ENCODE measurements at regions not wholly inside any gene's neighbourhood (a gene's known extent, or its start where the extent isn't known, plus 50 kb on each side); places are given as distances from the start of the nearest gene placed in this dataset.
"Not testable (repeated sequence)": the region's sequence is repeated elsewhere in the genome, so short reads cannot be mapped to it uniquely, and the experiment has no call there.

DNA sequence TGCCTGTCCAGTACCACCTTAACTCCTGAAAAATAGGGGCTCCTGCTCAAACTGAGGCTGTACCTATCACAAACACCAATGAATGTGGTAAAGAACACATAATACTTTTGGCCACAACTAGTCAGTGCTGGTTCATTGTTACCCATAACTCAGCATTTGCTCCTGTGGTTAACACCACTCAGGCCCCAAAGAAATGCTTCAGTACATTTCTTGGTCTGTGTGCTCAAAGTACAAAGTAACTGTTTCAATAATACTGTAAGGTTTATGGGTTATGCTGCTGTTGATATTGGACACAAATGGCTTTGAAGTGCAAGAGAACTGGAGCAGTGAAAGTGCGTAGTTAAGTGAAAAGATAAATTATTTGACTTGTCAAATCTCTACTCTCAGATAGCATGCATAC, 95.0 kb upstream of the TACR1 start:
- intact Hi-C loops (cut with micrococcal nuclease), result no loop called here
- Histone ChIP-seq H3K9me3 (ENCODE audit: control insufficient read depth in 2 of 3, low read length in 3 of 3) (no peaks in the 10 kb centered on the region), H3K4me1 (ENCODE audit: control insufficient read depth in 2 of 2, insufficient read depth in 2 of 2, low read length in 2 of 2) (no peaks in the 10 kb centered on the region), H3K4me3 (ENCODE audit: low read length) (no peak overlapping the region), H3K27ac (ENCODE audit: low read depth, low read length) (no peak overlapping the region), H3K36me3 (ENCODE audit: control insufficient read depth in 2 of 3, insufficient read depth in 3 of 3, low read length in 3 of 3) (no peaks in the 10 kb centered on the region), H3K27me3 (ENCODE audit: control insufficient read depth in 2 of 2, insufficient read depth in 2 of 2, low read length in 2 of 2) (no peaks in the 10 kb centered on the region)
- POLR2A ChIA-PET, result no interaction called here
- Mint-ChIP-seq H3K9me3 (peaks cover 0 to 12% (median 0%) of the 10 kb centered on the region in 11 donors), H3K27ac (no peak overlapping the region), H3K4me3 (no peak overlapping the region), H3K27me3 (peaks cover 0 to 7% (median 0%) of the 10 kb centered on the region in 5 donors), H3K36me3 (peaks cover 0 to 52% (median 41%) of the 10 kb centered on the region in 5 donors), H3K4me1 (peaks cover 0 to 4% (median 0%) of the 10 kb centered on the region in 7 donors)
- CTCF ChIA-PET, result no interaction called here
- DNase-seq (no peak), ATAC-seq (no peak)

GRCh38 chr2:75292826-75293225, 93.5 kb upstream of the TACR1 start:
- peaks cover 0 to 4% (median 0%) of the 10 kb centered on the region in 7 donors for H3K4me1 Mint-ChIP-seq
- intact Hi-C loops (cut with micrococcal nuclease), result no loop called here
- peaks cover 0 to 5% (median 0%) of the 10 kb centered on the region in 11 donors for H3K9me3 Mint-ChIP-seq
- H3K4me1 ChIP-seq (ENCODE audit: control insufficient read depth in 2 of 2, insufficient read depth in 2 of 2, low read length in 2 of 2), result no peaks in the 10 kb centered on the region
- ChIA-PET POLR2A (no interaction called here), CTCF (no interaction called here)
- ATAC-seq (no peak), DNase-seq (no peak)
- H3K36me3 ChIP-seq (ENCODE audit: control insufficient read depth in 2 of 3, insufficient read depth in 3 of 3, low read length in 3 of 3), result no peaks in the 10 kb centered on the region
- H3K27me3 ChIP-seq (ENCODE audit: control insufficient read depth in 2 of 2, insufficient read depth in 2 of 2, low read length in 2 of 2), result no peaks in the 10 kb centered on the region
- H3K27ac ChIP-seq (ENCODE audit: low read depth, low read length), result no peak overlapping the region
- H3K4me3 ChIP-seq (ENCODE audit: low read length), result no peak overlapping the region
- no peaks in the 10 kb centered on the region for H3K9me3 ChIP-seq (ENCODE audit: control insufficient read depth in 2 of 3, low read length in 3 of 3)
- peaks cover 0 to 3% (median 0%) of the 10 kb centered on the region in 5 donors for H3K27me3 Mint-ChIP-seq
- H3K36me3 Mint-ChIP-seq, result peaks cover 0 to 51% (median 40%) of the 10 kb centered on the region in 5 donors
- no peak overlapping the region for H3K4me3 Mint-ChIP-seq
- no peak overlapping the region for H3K27ac Mint-ChIP-seq

GRCh38 chr2:75290600-75291150, 91.4 kb upstream of the TACR1 start:
- DNase-seq (no peak), ATAC-seq (no peak)
- CTCF ChIA-PET, result no interaction called here
- POLR2A ChIA-PET, result no interaction called here
- Mint-ChIP-seq H3K9me3 (peaks cover 0 to 7% (median 2%) of the 10 kb centered on the region in 11 donors), H3K36me3 (peaks cover 0 to 52% (median 40%) of the 10 kb centered on the region in 5 donors), H3K4me3 (no peak overlapping the region), H3K4me1 (peaks cover 0 to 4% (median 1%) of the 10 kb centered on the region in 7 donors), H3K27me3 (peaks cover 0 to 7% (median 0%) of the 10 kb centered on the region in 5 donors), H3K27ac (no peak overlapping the region)
- no peak overlapping the region for H3K4me3 ChIP-seq (ENCODE audit: low read length)
- H3K9me3 ChIP-seq (ENCODE audit: control insufficient read depth in 2 of 3, low read length in 3 of 3), result no peaks in the 10 kb centered on the region
- no peaks in the 10 kb centered on the region for H3K36me3 ChIP-seq (ENCODE audit: control insufficient read depth in 2 of 3, insufficient read depth in 3 of 3, low read length in 3 of 3)
- H3K27me3 ChIP-seq (ENCODE audit: control insufficient read depth in 2 of 2, insufficient read depth in 2 of 2, low read length in 2 of 2), result no peaks in the 10 kb centered on the region
- H3K27ac ChIP-seq (ENCODE audit: low read depth, low read length), result no peak overlapping the region
- intact Hi-C loops (cut with micrococcal nuclease), result no loop called here
- H3K4me1 ChIP-seq (ENCODE audit: control insufficient read depth in 2 of 2, insufficient read depth in 2 of 2, low read length in 2 of 2), result no peaks in the 10 kb centered on the region

GRCh38 chr2:75289771-75290170, 90.5 kb upstream of the TACR1 start:
- intact Hi-C loops (cut with micrococcal nuclease), result no loop called here
- Mint-ChIP-seq H3K27me3 (peaks cover 0 to 7% (median 0%) of the 10 kb centered on the region in 5 donors), H3K4me3 (no peak overlapping the region), H3K9me3 (peaks cover 0 to 7% (median 2%) of the 10 kb centered on the region in 11 donors), H3K27ac (no peak overlapping the region), H3K4me1 (peaks cover 0 to 4% (median 1%) of the 10 kb centered on the region in 7 donors), H3K36me3 (peaks cover 0 to 59% (median 49%) of the 10 kb centered on the region in 5 donors)
- ChIA-PET CTCF (no interaction called here), POLR2A (no interaction called here)
- Histone ChIP-seq H3K4me3 (ENCODE audit: low read length) (no peak overlapping the region), H3K27me3 (ENCODE audit: control insufficient read depth in 2 of 2, insufficient read depth in 2 of 2, low read length in 2 of 2) (no peaks in the 10 kb centered on the region), H3K36me3 (ENCODE audit: control insufficient read depth in 2 of 3, insufficient read depth in 3 of 3, low read length in 3 of 3) (no peaks in the 10 kb centered on the region), H3K4me1 (ENCODE audit: control insufficient read depth in 2 of 2, insufficient read depth in 2 of 2, low read length in 2 of 2) (no peaks in the 10 kb centered on the region), H3K9me3 (ENCODE audit: control insufficient read depth in 2 of 3, low read length in 3 of 3) (no peaks in the 10 kb centered on the region), H3K27ac (ENCODE audit: low read depth, low read length) (no peak overlapping the region)
- ATAC-seq, result no peak
- DNase-seq, result no peak

DNA sequence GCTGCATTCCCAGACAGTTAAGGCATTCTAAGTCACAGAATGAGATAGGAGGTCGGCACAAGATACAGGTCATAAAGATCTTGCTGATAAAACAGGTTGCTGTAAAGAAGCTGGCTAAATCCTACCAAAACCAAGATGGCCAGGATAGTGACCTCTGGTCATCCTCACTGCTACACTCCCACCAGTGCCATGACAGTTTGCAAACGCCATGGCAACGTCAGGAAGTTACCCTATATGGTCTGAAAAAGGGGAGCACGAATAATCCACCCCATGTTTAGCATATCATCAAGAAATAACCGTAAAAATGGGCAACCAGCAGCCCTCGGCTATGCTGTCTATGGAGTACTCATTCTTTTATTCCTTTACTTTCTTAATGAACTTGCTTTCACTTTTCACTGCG, 89.9 kb upstream of the TACR1 start:
- H3K4me1 Mint-ChIP-seq; H3K4me1 ChIP-seq (ENCODE audit: control insufficient read depth in 2 of 2, insufficient read depth in 2 of 2, low read length in 2 of 2); H3K27ac ChIP-seq (ENCODE audit: low read depth, low read length); ATAC-seq; intact Hi-C loops (cut with micrococcal nuclease); H3K4me3 Mint-ChIP-seq; POLR2A ChIA-PET; H3K36me3 ChIP-seq (ENCODE audit: control insufficient read depth in 2 of 3, insufficient read depth in 3 of 3, low read length in 3 of 3); CTCF ChIA-PET; DNase-seq; H3K27me3 ChIP-seq (ENCODE audit: control insufficient read depth in 2 of 2, insufficient read depth in 2 of 2, low read length in 2 of 2); H3K4me3 ChIP-seq (ENCODE audit: low read length); H3K9me3 ChIP-seq (ENCODE audit: control insufficient read depth in 2 of 3, low read length in 3 of 3); H3K9me3 Mint-ChIP-seq; H3K27ac Mint-ChIP-seq; H3K27me3 Mint-ChIP-seq: not testable (repeated sequence)
- H3K36me3 Mint-ChIP-seq, result peaks cover 0 to 65% (median 55%) of the 10 kb centered on the region in 5 donors

DNA sequence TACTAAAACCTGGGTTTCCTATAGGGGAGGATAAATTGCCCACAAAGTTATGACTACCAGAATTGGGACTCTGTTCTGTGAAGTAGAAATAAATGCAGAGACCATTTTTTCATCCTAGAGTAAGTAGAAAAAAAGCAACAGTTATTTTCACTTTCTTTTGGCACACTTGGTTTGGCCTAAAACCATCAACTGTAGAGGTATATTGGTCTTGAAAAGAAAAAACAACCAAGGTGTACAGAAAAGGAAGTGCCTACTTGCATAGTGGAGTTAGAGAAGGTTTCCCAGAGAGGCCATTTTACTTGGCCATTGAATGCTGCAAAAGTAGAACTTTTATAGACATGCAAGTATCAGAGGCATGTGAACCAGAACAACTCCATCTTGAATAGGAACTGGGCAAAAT, 89.4 kb upstream of the TACR1 start:
- POLR2A ChIA-PET, result no interaction called here
- intact Hi-C loops (cut with micrococcal nuclease), result no loop called here
- no peaks in the 10 kb centered on the region for H3K36me3 ChIP-seq (ENCODE audit: control insufficient read depth in 2 of 3, insufficient read depth in 3 of 3, low read length in 3 of 3)
- H3K27ac ChIP-seq (ENCODE audit: low read depth, low read length), result no peak overlapping the region
- peaks cover 0 to 4% (median 1%) of the 10 kb centered on the region in 7 donors for H3K4me1 Mint-ChIP-seq
- ATAC-seq (no peak), DNase-seq (no peak)
- CTCF ChIA-PET, result no interaction called here
- no peak overlapping the region for H3K4me3 Mint-ChIP-seq
- peaks cover 0 to 66% (median 58%) of the 10 kb centered on the region in 5 donors for H3K36me3 Mint-ChIP-seq
- no peak overlapping the region for H3K4me3 ChIP-seq (ENCODE audit: low read length)
- no peak overlapping the region for H3K27ac Mint-ChIP-seq
- H3K27me3 ChIP-seq (ENCODE audit: control insufficient read depth in 2 of 2, insufficient read depth in 2 of 2, low read length in 2 of 2), result no peaks in the 10 kb centered on the region
- no peaks in the 10 kb centered on the region for H3K4me1 ChIP-seq (ENCODE audit: control insufficient read depth in 2 of 2, insufficient read depth in 2 of 2, low read length in 2 of 2)
- peaks cover 0 to 7% (median 0%) of the 10 kb centered on the region in 5 donors for H3K27me3 Mint-ChIP-seq
- H3K9me3 Mint-ChIP-seq, result peaks cover 0 to 7% (median 4%) of the 10 kb centered on the region in 11 donors
- H3K9me3 ChIP-seq (ENCODE audit: control insufficient read depth in 2 of 3, low read length in 3 of 3), result no peaks in the 10 kb centered on the region

- Mint-ChIP-seq H3K4me3 (no peak overlapping the region), H3K27me3 (peaks cover 0 to 6% (median 0%) of the 10 kb centered on the region in 5 donors), H3K9me3 (peaks cover 0 to 13% (median 5%) of the 10 kb centered on the region in 11 donors), H3K36me3 (peaks cover 0 to 70% (median 57%) of the 10 kb centered on the region in 5 donors), H3K4me1 (peaks cover 0 to 4% (median 1%) of the 10 kb centered on the region in 7 donors), H3K27ac (no peak overlapping the region)
- no peaks in the 10 kb centered on the region for H3K27me3 ChIP-seq (ENCODE audit: control insufficient read depth in 2 of 2, insufficient read depth in 2 of 2, low read length in 2 of 2)
- no peak overlapping the region for H3K27ac ChIP-seq (ENCODE audit: low read depth, low read length)
- ATAC-seq (peak; percentile 71), DNase-seq (no peak)
- H3K36me3 ChIP-seq (ENCODE audit: control insufficient read depth in 2 of 3, insufficient read depth in 3 of 3, low read length in 3 of 3), result no peaks in the 10 kb centered on the region
- H3K4me1 ChIP-seq (ENCODE audit: control insufficient read depth in 2 of 2, insufficient read depth in 2 of 2, low read length in 2 of 2), result no peaks in the 10 kb centered on the region
- no peak overlapping the region for H3K4me3 ChIP-seq (ENCODE audit: low read length)
- intact Hi-C loops (cut with micrococcal nuclease), result no loop called here
- CTCF ChIA-PET, result no interaction called here
- POLR2A ChIA-PET, result no interaction called here
- H3K9me3 ChIP-seq (ENCODE audit: control insufficient read depth in 2 of 3, low read length in 3 of 3), result no peaks in the 10 kb centered on the region
These were observed 88.5 kb upstream of the TACR1 start for GRCh38 chr2:75287624-75288316.

Data from naive thymus-derived CD4-positive, alpha-beta T cell (primary cell).